NK-92 (cell line): ENCODE measurements at regions not wholly inside any gene's neighbourhood (a gene's known extent, or its start where the extent isn't known, plus 50 kb on each side); places are given as distances from the start of the nearest gene placed in this dataset.

Experiments used
- DNase-seq: peaks from one replicate; lab custom pipeline; 2025; ENCODE audit not compliant: unreplicated experiment; lab: John Stamatoyannopoulos, UW

DNA sequence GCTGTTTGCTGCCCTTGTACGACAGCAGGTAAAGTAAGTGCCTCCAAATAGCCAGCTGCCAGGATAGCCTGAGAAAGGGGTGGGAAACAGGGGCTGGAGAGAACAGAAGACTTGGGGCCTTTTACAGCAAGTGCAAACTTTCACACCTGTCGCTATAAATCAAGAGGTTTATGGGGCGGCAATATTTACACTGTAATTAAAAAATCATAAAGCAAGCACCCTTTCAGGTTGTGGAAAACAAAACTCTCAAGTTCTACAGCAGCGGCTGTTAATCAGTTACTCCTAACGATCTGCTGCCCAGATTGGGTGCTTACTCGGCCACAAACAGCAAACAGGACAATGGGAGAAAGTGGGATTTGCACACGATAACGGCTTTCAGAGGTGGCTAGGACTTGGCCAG lies 359.5 kb upstream of the ETAA1 start:
- DNase-seq: no peak

DNA sequence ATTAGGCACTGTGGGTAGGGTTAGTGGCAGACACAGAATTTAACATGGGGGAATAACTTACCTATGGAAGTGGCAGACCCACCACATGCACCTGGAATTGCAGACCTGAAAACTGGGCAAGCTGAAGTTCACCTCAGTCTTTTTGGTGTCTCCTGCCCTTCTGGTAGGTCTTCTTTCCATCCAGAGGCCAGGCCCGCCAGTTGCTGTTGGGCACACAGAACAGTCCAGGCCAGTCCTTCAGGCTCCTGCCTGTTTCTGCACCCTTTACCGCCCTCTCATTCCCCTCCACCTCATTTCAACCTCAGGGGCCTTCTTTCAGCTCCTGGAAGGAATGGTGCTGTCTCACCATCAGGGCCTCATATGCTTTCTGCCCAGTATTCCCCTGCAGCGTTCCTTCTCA lies 358.9 kb upstream of the ETAA1 start:
- no peak for DNase-seq

DNA sequence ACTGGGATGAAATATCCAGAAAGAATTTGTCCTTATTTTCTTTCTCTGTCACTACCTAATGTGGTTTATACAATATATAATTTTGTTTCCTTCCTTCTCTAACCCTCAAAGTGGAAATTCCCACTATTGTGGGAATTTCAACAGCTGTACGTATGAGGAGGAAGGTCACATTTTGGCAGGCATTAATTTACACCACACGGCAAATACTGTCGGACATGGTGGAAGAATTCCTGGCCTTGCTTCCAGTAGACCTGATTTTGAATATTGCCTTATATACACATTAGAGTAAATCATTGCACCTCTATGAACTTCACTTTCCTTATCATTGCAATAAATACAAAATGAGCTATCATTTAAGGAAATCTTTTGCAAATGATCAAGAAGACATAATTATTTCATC lies 358.1 kb upstream of the ETAA1 start:
- no peak for DNase-seq

DNA sequence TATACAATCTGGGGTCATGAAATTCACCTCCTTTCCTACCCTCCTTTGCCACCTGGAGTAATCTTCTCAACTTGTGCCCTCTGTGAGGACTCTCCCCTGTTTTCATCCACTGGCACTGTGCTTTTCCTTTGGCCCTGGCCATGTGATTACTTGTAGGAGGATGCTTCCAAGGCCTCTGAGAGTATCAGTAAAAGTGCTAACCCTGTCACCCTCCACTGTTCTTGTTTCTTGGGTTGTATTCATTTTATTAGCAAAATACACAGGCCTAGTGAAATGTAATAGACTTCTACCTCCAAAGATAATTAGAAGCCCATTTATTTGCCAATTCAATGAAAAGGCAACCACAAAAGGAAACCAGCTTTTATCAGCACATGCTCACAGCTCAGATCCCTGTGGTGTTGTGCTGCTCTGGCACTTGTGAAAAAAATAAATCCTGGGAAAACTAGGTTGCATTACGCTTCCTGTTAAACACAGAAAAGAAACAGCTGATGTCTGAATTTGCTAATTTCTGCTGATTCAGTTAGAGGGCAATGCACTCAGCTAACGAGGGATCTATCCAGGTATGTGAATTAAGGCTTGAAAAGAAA lies 357.5 kb upstream of the ETAA1 start:
- DNase-seq: no peak

DNA sequence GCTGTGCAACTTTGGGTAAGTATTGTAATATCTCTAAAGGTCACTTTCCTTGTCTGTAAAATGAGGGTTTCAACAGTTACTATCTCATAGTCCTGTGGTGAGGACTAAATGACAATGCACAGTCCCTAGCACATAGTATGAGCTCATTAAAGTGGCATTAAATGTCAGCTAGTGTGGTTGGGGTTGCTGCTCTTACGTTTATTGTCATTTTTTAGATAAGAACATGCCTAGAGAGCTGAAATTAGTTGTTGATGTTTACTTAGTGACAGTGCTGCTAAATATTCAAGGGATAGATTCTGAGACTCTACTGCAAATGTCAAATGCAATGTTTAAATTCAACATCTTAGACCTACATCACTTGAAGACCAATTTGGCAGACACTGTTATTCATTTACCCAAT lies 356.1 kb upstream of the ETAA1 start:
- DNase-seq: no peak

DNA sequence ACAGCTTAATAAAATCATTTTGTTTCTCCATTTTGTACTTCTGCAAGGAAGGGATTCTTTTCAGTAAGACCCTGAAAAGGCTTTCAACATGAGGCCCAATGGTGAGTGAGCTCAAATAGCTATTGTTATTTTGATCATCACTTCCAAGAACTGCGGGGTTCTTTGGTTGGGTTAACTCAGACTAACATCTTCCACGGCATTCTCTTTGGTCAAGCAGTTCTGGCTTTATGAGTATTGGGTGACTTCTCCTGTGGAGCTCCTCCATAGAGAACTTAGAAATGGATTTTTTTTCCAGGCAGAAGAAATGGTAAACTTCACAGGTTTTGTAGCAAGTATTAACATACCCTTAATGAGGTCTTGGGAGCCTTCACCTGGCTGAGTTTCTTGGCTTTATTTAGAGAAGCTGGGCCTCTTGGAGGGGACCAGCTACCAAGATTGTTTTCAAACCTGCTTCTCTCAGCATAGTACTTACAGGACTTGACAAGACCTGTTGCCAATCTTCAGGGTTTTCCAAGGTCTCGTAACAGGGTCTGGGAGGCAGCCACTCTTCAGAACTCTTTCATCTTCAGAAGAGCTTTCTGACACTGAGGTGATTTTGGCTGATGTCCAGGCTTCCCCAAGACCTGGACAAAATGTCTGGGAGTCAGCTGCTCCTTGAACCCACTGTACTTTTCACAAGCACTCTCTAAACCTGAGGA lies 353.2 kb upstream of the ETAA1 start:
- DNase-seq: no peak

DNA sequence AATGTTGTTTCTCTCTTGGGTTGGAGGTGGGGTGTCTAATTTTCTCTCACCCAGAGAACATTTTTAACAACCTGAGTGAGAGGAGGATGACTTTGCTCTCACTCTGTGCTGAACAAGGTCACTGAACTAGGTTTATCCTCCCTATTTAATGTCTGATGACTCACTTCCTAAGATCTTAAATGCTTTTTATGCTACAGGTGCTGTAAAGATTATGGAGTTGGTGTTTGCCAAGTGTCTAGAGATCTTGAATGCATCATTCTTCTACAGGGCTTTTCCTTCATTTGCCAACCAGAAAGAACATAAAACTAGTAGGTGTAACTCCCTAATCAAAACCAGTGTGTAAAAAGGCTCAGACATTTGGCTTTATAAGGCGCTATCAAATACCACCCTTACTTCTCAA lies 350.5 kb upstream of the ETAA1 start:
- no peak for DNase-seq

- no peak for DNase-seq
Measured at GRCh38 chr2:67048314-67048713, 348.8 kb upstream of the ETAA1 start.

- no peak for DNase-seq
Measured at GRCh38 chr2:67050622-67051021, 346.5 kb upstream of the ETAA1 start.

GRCh38 chr2:67054728-67055127 lies 342.4 kb upstream of the ETAA1 start:
- DNase-seq: no peak

- DNase-seq: no peak
Measured at GRCh38 chr2:67055387-67056304, 341.5 kb upstream of the ETAA1 start.

GRCh38 chr2:67057123-67057522 lies 340.0 kb upstream of the ETAA1 start:
- DNase-seq: no peak

DNA sequence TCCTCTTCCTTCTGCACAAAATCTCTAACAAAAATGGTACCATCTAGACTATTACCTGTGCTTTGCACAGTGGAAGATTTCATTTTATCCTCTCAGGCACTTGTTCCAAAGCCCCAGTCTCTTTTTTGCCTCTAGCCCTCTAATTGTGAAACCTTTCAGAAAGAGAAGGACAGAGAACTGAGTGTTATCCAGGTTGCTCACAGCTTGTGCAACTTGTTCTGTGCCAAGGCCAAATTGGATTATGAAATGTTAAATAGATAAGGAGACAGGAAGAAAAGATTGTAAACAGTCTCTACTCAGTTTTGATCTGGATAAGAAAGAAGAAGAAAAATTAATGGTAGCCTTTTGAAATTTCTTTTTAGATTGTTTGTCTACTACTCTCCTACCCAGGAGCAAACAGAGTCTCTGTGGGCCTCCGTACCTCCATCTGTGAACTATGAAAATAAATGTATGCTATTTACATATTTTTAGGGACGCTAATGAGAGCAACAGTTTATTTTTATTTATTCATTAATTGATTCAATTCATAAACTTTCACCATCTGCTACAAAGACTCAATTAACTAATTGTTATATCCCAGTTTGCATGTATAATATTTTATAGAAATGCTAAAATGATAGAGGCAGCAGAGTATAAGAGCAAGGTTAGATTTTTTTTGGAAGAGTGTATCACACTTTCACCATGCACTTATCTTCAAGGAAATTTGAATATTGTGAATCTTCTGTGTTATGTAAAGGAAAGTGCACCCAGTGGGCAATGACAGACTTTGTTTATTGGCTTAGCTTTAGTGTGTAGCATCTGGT lies 339.0 kb upstream of the ETAA1 start:
- no peak for DNase-seq

GRCh38 chr2:67065046-67065445 lies 332.1 kb upstream of the ETAA1 start:
- DNase-seq: no peak

GRCh38 chr2:67066782-67067181 lies 330.4 kb upstream of the ETAA1 start:
- DNase-seq: no peak

DNA sequence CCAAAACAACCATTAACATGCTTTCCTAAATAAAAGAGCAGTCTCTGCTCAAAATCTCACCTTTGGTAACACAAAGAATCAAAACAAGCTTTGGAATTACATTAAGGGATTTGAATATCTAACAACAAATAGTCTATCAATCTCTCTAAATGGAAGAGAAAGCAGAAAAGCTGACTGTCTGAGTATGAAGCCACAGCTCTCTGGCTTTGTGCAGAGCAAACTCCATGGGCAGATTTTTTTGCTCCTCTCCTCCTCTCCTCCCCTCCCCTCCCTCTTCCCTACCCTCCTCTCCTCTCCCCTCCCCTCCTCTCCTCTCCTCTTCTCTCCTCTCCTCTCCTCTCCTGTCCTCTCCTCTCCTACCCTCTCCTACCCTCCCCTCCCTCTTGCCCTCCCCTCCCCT lies 329.5 kb upstream of the ETAA1 start:
- DNase-seq: no peak

- DNase-seq: no peak
Measured at GRCh38 chr2:67070826-67071225, 326.3 kb upstream of the ETAA1 start.

DNA sequence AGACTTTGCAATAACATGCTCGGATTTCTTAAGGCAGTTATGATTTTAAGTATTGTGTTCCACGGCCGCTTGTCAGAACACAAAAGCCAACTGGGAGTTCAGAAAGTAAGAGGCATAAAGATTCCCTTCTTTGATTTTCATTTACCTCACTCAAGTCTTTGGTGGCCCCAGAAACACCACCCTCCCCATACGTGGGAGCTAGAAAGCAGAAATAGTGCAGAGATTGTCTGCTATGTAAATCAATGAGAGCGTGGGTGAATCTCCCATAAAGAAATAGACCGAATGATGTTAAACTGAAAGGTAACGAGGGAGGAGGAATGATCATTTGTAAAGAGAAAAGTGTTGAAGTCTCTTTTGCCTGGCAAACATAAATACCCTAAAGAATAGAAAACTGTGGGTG lies 322.1 kb upstream of the ETAA1 start:
- DNase-seq: no peak

- no peak for DNase-seq
Measured at GRCh38 chr2:67075530-67076238, 321.4 kb upstream of the ETAA1 start.

GRCh38 chr2:67076239-67076624 lies 320.9 kb upstream of the ETAA1 start:
- DNase-seq: no peak

DNA sequence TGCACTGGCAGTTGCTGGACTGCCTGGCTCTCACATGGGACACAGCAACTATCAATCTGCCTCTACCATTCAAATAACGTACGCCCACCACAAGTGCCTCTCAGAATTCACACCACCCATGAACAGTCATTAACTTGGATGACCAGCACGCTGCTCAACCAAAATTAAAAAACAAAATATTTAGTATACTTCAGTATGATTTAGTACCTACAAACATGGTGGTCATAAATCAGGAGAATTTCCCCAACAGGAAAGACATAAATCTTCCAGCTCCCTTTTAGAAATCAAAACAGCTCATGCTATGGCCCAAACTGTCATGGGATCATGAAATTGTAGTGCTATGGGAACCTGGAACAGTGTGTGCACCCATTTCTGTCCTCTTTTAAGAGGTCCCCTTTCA lies 317.4 kb upstream of the ETAA1 start:
- DNase-seq: no peak
